ENCODE measurements at regions not wholly inside any gene's neighbourhood (a gene's known extent, or its start where the extent isn't known, plus 50 kb on each side); places are given as distances from the start of the nearest gene placed in this dataset.
A peak's percentile ranks its signal among the peaks of the same experiment; 100 is the strongest.

DNA sequence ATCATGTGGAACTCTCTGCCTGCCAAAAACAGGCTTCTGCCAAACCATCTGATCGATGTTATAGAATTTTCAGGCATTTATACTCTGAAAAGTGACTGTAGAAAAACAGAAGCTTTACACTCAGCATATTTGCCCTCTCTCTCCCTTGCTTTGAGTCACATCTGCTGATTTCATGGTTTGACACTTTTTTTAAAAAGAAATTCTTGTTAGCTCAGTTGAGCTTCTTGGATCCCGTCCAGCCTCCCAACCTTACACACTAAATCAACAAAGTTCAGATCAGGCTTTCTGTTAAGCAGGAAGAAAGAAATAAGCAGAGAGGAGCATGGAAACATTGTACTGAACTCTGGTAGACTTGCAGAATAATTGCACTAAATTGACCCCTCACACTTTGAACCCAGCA, 193.6 kb upstream of the SEL1L start:
- TF ChIP-seq, protein P1, sequence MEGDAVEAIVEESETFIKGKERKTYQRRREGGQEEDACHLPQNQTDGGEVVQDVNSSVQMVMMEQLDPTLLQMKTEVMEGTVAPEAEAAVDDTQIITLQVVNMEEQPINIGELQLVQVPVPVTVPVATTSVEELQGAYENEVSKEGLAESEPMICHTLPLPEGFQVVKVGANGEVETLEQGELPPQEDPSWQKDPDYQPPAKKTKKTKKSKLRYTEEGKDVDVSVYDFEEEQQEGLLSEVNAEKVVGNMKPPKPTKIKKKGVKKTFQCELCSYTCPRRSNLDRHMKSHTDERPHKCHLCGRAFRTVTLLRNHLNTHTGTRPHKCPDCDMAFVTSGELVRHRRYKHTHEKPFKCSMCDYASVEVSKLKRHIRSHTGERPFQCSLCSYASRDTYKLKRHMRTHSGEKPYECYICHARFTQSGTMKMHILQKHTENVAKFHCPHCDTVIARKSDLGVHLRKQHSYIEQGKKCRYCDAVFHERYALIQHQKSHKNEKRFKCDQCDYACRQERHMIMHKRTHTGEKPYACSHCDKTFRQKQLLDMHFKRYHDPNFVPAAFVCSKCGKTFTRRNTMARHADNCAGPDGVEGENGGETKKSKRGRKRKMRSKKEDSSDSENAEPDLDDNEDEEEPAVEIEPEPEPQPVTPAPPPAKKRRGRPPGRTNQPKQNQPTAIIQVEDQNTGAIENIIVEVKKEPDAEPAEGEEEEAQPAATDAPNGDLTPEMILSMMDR (IDR thresholded peaks at IDR 0.05; ENCODE audit: insufficient read depth, low read length, poor library complexity, severe bottlenecking) = no peak
- Histone ChIP-seq H3K27me3 (ENCODE audit: control insufficient read depth, insufficient read depth, low read length) (no peaks in the 10 kb centered on the region), H3K4me3 (ENCODE audit: low read depth, low read length) (no peak overlapping the region), H3K36me3 (ENCODE audit: control insufficient read depth, insufficient read depth, low read length) (no peaks in the 10 kb centered on the region)
- peak; percentile 25 for DNase-seq (ENCODE audit: low read depth)

DNA sequence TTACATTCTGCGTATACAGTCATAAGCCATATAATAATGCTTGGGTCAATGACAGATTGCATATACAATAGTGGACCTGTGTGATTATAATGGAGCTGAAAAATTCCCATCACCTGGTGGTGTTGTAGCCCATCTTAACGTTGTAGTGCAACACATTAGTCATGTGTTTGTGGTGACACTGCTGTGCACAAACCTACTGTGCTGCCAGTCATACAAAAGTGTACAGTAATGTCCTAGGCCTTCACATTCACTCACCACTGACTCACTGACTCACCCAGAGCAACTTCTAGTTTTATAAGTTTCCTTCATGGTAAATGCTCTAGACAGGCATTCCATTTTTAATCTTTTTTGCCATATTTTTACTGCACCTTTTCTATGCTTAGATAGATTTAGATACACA, 194.8 kb upstream of the SEL1L start:
- no peak overlapping the region for H3K4me3 ChIP-seq (ENCODE audit: low read depth, low read length)
- no peaks in the 10 kb centered on the region for H3K36me3 ChIP-seq (ENCODE audit: control insufficient read depth, insufficient read depth, low read length)
- TF ChIP-seq, protein P1 (IDR thresholded peaks at IDR 0.05; ENCODE audit: insufficient read depth, low read length, poor library complexity, severe bottlenecking) = no peak
- DNase-seq (ENCODE audit: low read depth) = no peak
- no peaks in the 10 kb centered on the region for H3K27me3 ChIP-seq (ENCODE audit: control insufficient read depth, insufficient read depth, low read length)

DNA sequence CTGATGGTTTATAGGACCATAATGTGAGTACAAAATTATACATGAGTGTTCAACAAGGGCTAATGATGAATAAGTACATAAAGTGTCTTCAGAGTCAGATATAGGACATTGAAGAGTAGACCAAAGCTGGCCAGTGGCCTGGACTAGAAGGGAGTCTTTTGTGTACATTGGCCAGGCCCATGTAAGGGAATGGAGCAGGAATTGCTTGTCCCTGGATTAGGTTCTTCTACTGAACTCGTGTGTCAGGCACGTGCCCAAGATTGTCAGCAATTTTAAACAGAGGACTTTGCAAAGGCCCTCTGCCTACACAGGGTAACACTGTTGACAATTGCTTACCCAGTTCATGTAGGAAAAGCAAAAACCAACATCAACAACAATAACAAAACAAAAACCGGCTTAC, 196.0 kb upstream of the SEL1L start:
- TF ChIP-seq, protein P1 (IDR thresholded peaks at IDR 0.05; ENCODE audit: insufficient read depth, low read length, poor library complexity, severe bottlenecking) = no peak
- no peaks in the 10 kb centered on the region for H3K36me3 ChIP-seq (ENCODE audit: control insufficient read depth, insufficient read depth, low read length)
- no peak for DNase-seq (ENCODE audit: low read depth)

DNA sequence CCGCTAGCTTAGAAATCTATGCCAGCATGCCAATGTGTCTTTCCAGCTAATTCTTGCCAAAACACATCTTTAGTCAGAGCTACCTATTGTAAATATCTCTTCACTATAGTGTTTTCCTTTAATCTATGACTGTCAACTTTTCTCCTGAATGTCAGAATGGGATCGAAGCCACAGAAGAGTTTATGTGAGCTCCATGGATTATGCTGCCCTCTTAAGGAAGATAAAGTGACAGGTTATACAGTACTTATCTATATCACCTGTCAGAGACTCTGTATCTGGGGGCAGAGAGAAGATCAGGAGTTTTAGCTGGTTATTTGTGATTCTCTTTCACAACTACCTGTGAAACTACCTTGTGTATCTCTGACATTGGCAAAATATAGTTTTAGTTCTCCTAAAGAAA, 204.3 kb upstream of the SEL1L start:
- TF ChIP-seq, protein P1 (IDR thresholded peaks at IDR 0.05; ENCODE audit: insufficient read depth, low read length, poor library complexity, severe bottlenecking) = no peak

More for the DNA sequence above, 196.0 kb upstream of the SEL1L start:
- Histone ChIP-seq H3K4me3 (ENCODE audit: low read depth, low read length) (no peak overlapping the region), H3K27me3 (ENCODE audit: control insufficient read depth, insufficient read depth, low read length) (no peaks in the 10 kb centered on the region)

DNA sequence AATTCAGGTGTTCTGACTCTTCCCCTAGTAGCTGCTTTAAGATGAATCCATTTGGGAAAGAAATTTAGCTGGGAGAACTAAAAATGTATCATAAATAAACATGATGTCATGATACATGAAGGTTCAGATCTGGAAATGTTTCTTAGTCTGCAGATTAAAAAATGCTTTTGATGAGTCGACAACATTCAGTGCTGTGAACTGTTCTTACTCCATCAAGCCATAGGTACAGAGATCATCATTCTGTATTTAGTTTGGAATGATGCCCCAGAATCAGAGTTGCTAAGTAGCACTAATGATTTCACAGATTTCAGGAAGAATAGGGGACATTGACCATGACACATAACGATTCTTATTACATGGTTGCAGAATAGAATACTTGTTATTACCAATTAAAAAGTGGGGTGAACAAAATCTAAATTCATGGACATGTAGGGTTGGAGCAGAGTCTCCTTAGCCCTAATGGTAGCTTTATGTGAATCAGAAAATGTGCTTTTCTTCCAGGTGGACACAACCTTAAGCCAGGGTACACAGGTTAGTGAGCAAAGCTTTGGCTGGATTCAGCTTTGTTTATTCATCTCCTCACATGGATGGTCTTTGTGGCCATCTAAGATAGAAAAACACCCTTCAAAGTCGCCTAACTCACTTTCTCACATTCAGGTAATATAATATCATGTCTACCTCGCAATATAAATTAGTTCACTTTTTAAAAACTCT, 205.4 kb upstream of the SEL1L start:
- no peak for DNase-seq (ENCODE audit: low read depth)
- Histone ChIP-seq H3K4me3 (ENCODE audit: low read depth, low read length) (no peak overlapping the region), H3K36me3 (ENCODE audit: control insufficient read depth, insufficient read depth, low read length) (no peaks in the 10 kb centered on the region), H3K27me3 (ENCODE audit: control insufficient read depth, insufficient read depth, low read length) (no peaks in the 10 kb centered on the region)
- TF ChIP-seq, protein P1 (IDR thresholded peaks at IDR 0.05; ENCODE audit: insufficient read depth, low read length, poor library complexity, severe bottlenecking) = no peak

More for the DNA sequence above, 204.3 kb upstream of the SEL1L start:
- H3K4me3 ChIP-seq (ENCODE audit: low read depth, low read length) = no peak overlapping the region
- H3K27me3 ChIP-seq (ENCODE audit: control insufficient read depth, insufficient read depth, low read length) = no peaks in the 10 kb centered on the region
- no peaks in the 10 kb centered on the region for H3K36me3 ChIP-seq (ENCODE audit: control insufficient read depth, insufficient read depth, low read length)
- DNase-seq (ENCODE audit: low read depth) = no peak

DNA sequence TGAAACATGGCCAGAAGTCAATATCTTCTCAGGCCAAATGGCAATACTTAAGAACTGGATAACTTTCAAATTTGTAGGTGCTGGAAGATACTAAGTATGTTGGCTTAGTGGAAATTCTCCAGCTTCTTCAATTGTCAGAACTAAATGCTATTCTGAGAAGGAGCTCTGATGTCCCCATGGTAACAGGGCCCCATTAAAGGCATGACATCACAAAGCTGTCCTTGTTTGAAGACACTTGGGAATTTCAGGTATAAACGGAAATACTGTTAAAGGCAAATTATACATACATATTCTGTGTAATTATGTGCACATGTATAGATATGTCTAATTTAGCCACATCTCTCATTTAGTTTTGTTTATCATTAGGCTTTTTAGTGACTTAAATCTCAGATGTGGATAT, 210.0 kb upstream of the SEL1L start:
- Histone ChIP-seq H3K36me3 (ENCODE audit: control insufficient read depth, insufficient read depth, low read length) (no peaks in the 10 kb centered on the region), H3K4me3 (ENCODE audit: low read depth, low read length) (no peak overlapping the region), H3K27me3 (ENCODE audit: control insufficient read depth, insufficient read depth, low read length) (no peaks in the 10 kb centered on the region)
- TF ChIP-seq, protein P1 (IDR thresholded peaks at IDR 0.05; ENCODE audit: insufficient read depth, low read length, poor library complexity, severe bottlenecking) = no peak
- DNase-seq (ENCODE audit: low read depth) = no peak

Measured in kidney epithelial cell (primary cell).